ENCODE measurements at regions not wholly inside any gene's neighbourhood (a gene's known extent, or its start where the extent isn't known, plus 50 kb on each side); places are given as distances from the start of the nearest gene placed in this dataset.

GRCh38 chr2:2565671-2566070, 234.6 kb upstream of the MYT1L start:
- DNase-seq, result no peak
- no peaks in the 10 kb centered on the region for H3K4me1 ChIP-seq (ENCODE audit: low read depth)
- intact Hi-C loops (cut with DNase I, micrococcal nuclease), result no loop called here
- TF ChIP-seq CTCF (IDR thresholded peaks at IDR 0.05), result no peak
- no peaks in the 10 kb centered on the region for H3K36me3 ChIP-seq (ENCODE audit: low read depth)
- H3K4me3 ChIP-seq, result no peak overlapping the region
- H3K9me3 ChIP-seq, result peaks cover 20% of the 10 kb centered on the region
- no peak for ATAC-seq

GRCh38 chr2:2564300-2565078, 233.4 kb upstream of the MYT1L start:
- no peaks in the 10 kb centered on the region for H3K4me1 ChIP-seq (ENCODE audit: low read depth)
- no peaks in the 10 kb centered on the region for H3K36me3 ChIP-seq (ENCODE audit: low read depth)
- H3K9me3 ChIP-seq, result peaks cover 9% of the 10 kb centered on the region
- intact Hi-C loops (cut with DNase I, micrococcal nuclease), result no loop called here
- no peak for ATAC-seq
- TF ChIP-seq CTCF (IDR thresholded peaks at IDR 0.05), result no peak
- no peak overlapping the region for H3K4me3 ChIP-seq
- DNase-seq, result no peak

GRCh38 chr2:2563309-2563860, 232.3 kb upstream of the MYT1L start:
- no peaks in the 10 kb centered on the region for H3K4me1 ChIP-seq (ENCODE audit: low read depth)
- no peak overlapping the region for H3K4me3 ChIP-seq
- DNase-seq (no peak), ATAC-seq (no peak)
- no peaks in the 10 kb centered on the region for H3K36me3 ChIP-seq (ENCODE audit: low read depth)
- no peak for TF ChIP-seq CTCF (IDR thresholded peaks at IDR 0.05)
- peaks cover 14% of the 10 kb centered on the region for H3K9me3 ChIP-seq
- intact Hi-C loops (cut with DNase I, micrococcal nuclease), result no loop called here

- H3K36me3 ChIP-seq (ENCODE audit: low read depth), result no peaks in the 10 kb centered on the region
- DNase-seq (no peak), ATAC-seq (no peak)
- intact Hi-C loops (cut with DNase I, micrococcal nuclease), result no loop called here
- peaks cover 19% of the 10 kb centered on the region for H3K9me3 ChIP-seq
- TF ChIP-seq CTCF (IDR thresholded peaks at IDR 0.05), result no peak
- H3K4me1 ChIP-seq (ENCODE audit: low read depth), result no peaks in the 10 kb centered on the region
- no peak overlapping the region for H3K4me3 ChIP-seq
These were observed 231.8 kb upstream of the MYT1L start for GRCh38 chr2:2562867-2563266.

GRCh38 chr2:2561346-2562095, 230.4 kb upstream of the MYT1L start:
- no peaks in the 10 kb centered on the region for H3K36me3 ChIP-seq (ENCODE audit: low read depth)
- DNase-seq (no peak), ATAC-seq (no peak)
- no peaks in the 10 kb centered on the region for H3K4me1 ChIP-seq (ENCODE audit: low read depth)
- TF ChIP-seq CTCF (IDR thresholded peaks at IDR 0.05), result no peak
- intact Hi-C loops (cut with DNase I, micrococcal nuclease), result no loop called here
- no peak overlapping the region for H3K4me3 ChIP-seq
- peaks cover 31% of the 10 kb centered on the region for H3K9me3 ChIP-seq

Data from mucosa of descending colon (tissue), 3 donors.